CD4-positive, alpha-beta T cell treated with Interleukin-17A for 4 hours (primary cell): ENCODE measurements at regions not wholly inside any gene's neighbourhood (a gene's known extent, or its start where the extent isn't known, plus 50 kb on each side); places are given as distances from the start of the nearest gene placed in this dataset.

Source experiments
- DNase-seq: peaks from one replicate; pipeline ENCODE4 v3.0.0-alpha.2; 2020; ENCODE audit warnings: mixed read lengths

DNA sequence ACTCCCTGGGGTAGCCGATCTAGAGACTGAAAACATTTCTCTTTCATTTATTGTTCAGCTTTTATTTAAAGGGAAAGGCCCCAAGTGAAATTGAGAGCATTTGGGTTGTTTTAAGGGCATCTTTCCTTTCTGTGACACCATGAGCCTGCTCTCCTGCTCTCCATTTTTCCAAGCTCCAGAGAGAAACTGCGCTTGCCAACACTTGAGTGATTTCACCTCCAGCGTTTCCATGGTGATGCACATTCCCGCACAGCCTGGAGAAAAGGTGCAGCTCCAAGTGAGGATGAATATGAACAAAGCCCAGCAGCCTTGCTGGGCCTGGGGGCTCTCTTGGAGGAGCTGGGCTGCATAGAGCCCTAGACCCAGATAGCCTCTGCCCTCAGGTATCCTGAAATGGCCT is 159.2 kb upstream of the PPP2R3A start:
- DNase-seq, result no peak

DNA sequence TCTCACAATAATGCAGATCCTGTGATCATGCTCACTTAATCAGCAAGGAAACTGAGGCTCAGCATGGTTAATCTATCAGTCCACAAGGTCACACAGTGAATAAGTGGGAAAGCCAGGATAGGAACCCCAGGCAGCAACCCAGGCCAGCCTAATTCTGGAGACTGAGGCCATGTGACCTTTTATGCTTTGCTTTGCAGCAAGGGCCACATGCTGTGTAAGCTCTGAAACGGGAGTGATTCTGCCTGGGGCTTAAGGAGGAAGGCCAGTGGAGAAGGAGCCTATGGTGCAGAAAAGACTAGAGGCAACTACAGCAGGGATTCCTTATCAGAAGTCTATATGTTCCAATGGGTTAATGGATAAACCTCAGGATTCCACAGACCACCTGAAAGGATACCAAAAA is 157.6 kb upstream of the PPP2R3A start:
- DNase-seq, result no peak

DNA sequence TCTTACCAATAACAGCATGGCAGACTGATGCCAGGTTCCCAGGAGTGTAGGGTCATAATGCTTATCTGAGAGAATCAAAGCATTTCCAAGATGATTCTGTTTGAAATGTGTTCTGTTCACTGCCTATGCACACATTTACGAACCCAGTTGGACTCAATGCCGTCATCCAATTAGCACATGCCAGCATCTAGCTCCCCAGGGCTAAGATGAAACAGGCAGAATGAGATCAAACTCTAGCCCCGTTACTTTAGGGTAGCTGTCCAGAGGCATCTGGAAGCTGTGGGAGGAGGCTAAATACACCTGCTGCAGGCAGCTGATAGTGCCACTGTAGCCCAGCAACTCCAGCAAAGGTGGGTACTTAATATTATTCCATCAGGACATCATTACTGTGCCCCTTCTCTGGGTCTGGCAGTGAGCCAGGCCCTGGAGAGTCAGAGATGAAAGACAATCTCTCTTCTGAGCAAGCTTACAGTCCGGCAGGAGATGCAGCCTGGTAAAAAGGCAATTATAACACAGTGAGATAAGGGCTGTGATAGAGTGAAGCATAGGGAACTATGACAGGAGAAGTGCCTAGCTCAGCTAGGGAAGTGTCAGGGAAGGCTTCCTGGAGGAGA is 156.4 kb upstream of the PPP2R3A start:
- DNase-seq, result no peak

DNA sequence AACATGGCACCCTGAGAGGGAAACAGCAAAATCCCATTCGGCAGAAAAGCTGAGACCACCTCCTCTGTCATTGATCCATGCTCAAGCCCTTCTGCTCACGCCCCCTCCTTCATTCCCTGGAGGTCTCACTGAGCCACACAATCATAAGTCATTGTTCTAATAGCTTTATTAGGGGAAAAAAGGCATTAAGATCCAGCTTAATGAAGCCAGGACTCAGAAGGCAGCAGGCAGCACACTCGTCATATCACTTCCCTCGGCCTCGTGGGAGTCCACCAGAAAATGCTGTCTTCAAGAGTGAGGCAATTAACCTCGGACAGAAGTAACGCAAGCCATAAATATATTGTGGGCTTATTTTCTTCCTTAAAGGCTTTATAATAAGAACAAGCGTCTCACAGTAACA is 153.9 kb upstream of the PPP2R3A start:
- DNase-seq, result no peak

DNA sequence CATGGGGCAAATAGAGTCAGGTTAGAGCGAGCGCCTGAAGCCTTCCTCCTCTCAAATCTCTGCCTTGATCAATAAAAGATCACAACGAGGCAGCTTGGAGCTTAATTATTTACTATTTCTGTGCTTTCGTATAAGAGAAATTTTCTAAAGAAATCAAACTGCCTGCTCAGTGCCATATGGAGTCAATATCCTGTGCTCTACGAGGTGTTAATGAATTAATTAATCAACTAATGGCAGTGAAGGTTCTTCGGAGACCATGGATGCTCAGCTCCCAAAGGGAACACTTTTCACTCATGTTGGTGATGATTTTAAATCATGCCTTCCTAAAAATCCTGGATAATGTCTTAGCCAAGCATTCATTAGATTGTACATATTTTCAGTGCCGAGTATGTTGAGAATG is 153.5 kb upstream of the PPP2R3A start:
- no peak for DNase-seq

DNA sequence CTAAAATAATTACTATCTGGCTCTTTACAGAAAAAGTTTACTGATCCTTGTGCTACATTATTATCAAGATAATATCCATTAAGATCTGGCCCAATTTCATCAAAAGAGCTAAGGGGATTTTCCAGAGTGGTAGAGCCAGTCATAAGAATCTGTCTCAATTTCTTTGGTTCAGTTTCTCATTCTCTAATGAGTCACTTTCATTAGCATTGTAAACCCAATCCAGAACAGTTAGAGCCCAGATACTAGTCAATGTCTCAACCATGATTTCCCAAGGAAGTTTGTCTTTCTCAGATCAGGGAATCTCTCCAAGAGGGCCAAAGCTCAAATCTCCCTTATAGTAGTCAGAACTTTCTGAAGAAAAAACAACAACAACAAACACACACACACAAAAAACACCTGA is 131.1 kb upstream of the PPP2R3A start:
- DNase-seq, result no peak

DNA sequence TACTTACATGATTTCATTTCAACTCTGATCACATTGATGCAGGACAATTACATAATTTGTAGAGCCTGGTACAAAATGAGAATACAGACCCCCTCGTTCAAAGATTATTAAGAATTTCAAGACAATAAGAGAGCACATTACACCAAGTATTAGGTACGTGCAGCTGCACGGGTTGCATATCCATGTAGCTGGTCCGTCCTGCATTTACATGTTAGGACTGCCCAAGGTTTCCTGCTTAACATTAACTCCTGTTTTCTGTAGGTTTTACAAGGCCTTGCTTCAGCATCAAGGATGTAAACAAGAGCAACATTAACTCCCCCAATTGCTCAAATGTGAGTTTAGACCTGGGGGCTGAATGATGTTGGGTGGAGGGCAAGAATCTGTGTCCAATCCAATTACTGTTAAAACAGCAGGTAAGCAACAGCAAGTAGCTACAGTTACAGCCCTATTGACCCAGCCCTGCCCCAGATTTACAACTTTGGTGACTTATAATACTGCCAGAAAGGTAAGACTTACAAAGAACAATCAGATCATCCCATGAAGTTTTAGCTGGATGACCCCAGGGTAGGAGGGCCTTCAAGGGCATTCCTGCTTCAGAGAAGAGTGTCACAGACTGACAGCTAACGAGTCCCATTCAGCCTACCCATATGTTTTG is 127.4 kb upstream of the PPP2R3A start:
- no peak for DNase-seq

DNA sequence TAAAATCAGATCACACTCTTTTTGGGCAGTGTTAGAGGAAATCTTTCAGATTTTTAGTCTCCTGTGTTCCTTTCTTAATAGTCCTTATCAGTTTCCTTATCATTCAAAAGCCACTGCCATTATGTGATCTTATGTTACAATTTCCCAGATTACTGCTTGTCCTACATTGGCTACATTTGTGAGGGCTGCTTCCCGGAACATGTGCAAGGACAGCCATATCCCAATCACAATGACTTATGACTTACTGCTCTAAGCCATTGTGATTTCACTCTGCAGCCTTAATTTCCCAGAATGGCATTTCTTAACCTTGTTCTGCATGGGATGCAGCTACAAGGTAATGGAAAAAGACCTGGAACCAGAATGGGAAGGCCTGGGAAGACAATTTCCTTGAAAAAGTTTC is 125.1 kb upstream of the PPP2R3A start:
- DNase-seq, result no peak

DNA sequence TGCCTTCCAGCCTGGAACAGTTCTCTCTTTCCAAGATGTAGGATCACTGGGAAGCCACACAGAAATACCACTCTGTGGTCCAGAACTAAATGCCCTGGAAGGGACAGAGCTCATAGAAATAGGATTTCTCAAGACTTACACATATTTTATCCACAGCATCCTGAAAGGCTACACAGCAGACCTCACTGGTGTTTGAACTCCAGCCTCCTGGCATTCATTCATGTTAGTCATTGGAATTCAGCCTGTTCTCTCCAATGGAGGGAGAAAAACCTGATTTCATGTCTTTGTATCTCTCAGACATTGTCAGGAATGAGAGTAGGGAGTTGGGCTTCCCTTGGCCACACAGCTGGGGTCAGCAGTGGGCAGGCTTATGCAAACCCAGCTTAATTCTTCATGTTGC is 121.1 kb upstream of the PPP2R3A start:
- DNase-seq, result no peak

DNA sequence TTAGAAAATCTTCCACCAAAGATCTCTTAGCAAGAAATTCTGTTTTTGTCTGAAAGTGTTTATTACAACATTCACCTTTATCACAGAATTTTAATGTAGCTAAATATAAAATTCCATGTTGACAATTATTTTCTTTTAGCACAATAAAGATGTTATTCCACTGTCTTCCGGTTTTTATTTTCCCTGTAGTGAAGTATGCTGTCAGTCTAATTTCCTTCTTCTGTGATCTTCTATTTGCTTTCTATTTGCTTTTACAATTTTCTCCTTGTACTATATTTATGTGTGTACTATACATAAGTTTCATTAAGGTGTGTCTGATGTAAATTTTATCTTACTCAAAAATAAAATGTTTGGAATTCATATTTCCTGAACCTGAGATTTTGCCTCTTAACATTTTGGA is 117.5 kb upstream of the PPP2R3A start:
- no peak for DNase-seq

DNA sequence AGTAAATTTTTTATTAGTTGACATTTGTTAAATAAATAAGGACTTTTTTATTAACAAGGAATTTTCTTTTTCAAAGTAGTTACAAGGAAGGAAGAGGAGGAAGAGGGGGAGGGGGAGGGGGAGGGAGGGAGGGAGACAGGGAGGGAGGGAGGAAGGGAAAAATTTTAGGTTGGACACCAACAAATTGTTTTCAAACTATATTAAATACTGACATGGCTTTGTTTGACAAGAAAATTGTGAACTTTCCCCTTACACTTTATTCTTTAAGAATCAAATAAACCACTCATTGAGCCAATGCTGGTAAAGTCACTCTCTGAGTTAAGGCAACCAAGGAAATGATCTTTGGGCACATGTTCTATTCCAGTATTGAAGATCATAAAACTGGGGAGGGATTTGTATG is 115.7 kb upstream of the PPP2R3A start:
- DNase-seq, result no peak

DNA sequence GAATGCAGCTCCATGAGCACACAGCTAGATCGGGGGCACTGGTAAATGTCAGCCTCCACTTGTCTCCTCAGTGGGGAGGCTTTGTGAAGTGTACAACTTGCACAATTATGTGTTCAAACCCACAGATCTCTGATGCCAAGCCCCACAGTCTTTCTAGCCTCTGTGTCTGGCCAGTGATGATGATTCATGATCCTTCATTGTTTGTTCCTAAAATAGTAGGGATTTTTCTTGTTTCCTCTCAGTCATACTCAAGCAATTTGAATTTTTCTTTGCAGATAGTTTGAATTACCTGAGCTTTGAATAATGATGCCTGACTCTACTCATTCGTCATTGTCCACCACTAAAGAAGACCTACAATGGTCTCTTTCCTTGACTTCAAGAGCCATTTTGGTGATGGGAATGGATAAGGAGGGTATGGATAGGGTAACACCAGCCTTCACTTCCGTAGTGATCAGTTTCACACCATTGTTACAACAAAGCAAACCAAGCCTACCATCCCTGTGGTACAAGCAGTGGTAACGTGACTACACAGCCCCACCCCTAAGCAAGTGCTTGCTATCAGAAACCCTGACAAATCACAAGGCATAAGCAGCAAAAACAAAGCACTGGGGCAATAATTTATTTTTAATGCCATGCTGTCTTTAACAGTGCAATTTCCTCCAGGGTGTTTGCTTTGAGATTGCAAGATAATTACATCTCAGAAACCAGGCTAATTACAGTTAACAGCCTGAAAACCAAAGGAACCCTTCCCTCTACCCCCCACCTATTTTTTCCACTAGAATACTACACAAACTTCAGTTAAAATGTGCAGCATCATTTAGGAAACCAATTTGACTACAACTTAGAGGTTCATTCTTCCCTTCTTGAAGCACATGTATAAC is 114.1 kb upstream of the PPP2R3A start:
- no peak for DNase-seq

DNA sequence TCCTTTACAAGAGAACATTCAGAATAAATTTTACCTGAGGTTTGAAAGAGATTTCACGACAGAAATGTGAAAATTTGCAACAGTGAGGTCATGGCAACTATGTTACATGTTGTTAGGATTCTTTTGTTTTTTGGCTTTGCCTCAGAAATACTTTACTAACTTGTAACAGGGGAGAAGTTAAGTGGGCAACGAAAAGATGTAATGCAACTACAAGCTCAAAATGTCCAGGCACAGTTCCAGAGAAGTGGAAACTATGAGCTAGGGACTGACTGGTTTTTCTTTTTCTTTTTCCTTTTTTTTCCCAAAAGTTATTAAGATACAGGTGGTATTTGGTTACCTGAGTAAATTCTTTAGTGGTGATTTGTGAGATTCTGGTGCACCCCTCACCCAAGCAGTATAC is 111.5 kb upstream of the PPP2R3A start:
- DNase-seq, result no peak

DNA sequence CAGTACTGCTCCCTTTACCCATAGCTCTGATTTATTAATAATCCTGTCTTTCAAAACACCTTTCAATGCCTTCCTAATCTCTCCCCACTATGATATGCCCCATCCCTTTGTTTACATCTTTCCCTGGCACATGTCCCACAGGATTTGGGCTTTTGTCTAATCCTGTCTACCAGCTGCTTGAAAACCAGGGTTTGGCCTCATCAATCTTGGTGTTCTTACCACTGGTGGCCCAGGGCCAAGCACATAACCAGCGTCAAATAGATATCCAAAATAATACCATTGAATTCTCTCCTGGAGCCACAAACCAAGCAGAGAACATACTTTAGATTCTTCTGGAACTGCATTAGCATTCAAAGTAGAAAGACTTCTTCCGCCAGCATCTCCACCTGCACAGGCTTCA is 104.8 kb upstream of the PPP2R3A start:
- no peak for DNase-seq

DNA sequence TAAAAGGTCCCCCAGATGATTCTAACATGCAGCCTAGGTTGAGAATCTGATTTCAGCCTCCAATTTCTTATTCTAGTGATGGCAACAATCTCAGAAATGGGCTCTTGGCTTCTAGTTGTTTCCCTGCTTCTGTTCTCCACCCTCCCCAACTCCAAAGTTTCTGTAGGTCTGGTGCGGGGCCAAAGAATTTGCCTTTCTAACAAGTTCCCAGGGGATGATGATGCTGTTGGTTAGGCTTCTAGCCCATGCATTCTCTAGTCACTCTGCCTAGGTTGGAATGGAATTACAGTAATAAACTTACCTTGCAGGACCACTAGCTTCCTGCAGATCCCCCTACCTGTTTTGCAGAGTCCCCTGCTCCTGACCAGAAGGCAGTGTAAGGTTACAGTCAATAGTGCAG is 103.2 kb upstream of the PPP2R3A start:
- DNase-seq, result no peak

DNA sequence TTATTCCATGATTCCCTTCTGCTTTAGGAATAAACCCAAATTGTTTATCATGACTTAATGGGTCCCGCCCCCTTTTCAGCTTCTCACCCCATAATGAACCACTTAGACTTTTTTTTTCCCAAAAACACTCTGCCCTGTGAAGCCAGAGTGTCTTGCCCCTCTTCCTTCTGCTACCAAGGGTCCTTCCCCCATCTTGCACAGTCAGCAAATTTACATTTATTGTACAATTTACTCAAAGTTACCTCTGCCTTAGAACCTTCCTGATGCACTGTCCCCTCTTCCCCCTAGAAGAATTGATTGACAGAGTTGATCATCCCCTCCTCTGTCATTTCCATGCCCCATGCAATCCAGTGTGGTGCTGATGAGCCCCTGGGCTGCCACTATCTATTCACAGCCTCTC is 101.5 kb upstream of the PPP2R3A start:
- no peak for DNase-seq

DNA sequence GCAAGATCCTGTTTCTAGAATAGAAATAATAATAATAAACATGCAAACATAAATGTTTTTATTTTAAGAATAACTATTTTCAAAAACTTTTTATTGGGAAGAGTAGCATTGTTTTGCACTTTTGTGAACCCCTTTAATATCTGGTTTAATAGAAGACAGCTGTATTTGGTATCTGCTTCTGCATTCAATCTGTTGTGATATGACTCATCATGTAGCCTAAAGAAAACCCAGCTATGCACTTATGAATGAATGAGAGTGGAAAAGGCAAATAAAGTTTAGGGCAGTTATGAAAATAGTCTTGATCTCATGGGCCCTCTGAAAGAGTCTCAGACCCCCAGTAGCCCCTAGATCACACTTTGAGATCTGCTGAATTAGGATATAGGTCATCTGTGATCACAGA is 100.4 kb upstream of the PPP2R3A start:
- no peak for DNase-seq

DNA sequence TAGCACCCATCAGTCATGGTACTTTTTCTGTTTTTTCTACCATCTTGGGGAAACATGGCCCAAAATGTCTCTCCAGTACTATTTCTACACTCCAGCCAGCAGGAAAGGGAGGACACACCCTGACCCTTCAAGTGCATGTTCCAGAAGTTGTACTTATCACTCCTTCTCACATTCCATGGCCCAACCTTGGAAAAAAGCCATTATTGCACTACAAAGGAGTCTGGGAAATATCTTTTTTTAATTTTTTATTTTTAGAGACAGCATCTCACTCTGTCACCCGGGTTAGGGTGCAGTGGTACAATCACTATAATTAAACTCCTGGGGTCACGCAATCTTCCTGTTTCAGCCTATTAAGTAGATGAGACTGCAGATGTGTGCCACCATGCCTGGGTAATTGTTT is 100.0 kb upstream of the PPP2R3A start:
- no peak for DNase-seq

DNA sequence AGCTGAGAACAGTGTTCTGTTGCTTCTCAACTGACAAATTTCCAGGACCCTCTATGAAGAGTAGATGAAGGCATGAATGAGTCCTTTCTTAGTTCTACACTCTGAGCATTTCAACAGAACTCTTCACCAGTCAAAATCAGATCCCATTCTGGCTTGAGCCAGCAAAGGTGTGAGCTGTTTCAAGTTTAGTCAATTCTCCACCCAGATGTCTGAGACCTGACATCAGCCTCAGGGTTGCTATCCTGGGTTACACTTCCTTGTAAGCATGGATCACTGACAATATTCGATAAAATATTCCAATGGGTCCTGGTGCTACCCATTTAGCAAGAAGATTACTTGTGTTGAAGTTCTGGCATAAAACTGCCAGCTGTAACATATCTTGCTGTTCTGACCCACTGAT is 97.6 kb upstream of the PPP2R3A start:
- no peak for DNase-seq

DNA sequence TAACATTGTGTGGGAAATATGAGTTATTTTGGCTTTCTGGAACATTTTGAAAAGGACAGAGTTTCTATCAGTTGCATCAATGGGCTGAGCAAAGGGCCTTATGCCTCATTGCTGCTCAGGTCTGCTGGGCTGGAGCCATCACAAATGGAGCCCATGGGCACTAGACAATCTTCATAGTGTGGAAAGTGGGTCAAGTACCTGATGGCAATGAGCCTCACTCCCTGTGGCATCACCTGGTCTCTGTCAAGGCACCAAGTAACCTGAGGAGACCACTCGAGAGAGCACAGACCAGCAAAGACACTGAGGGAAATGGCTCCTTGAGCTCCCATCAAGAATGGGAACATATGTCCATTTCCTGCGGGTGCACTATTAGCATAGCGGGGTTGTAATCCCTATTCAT is 96.7 kb upstream of the PPP2R3A start:
- no peak for DNase-seq

DNA sequence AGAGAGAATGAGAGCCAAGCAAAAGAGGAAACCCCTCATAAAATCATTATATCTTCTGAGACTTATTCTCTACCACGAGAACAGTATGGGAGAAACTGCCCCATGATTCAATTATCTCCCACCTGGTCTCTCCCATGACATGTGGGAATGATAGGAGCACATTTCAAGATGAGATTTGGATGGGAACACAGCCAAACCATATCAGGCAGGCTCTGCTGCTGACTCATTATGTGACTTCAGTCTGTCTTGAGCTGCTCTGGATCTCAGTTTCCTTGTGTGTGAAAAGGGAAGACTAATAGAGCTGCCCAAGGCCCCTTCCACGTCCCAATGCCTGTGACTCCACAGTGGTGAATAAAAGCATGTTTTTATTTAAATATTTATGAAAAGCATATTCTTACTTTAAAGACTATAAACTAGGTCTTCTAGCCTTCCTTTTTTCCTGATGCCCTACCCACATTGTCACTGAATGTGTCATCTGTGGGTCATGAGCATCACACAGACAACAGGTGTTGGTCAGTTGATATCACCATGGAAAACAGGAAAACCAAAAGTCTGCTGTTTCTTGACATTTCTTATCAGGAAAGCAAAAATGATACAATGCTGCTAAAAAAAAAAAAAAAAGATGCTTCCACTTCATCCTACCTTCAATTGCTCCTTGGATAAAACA is 96.0 kb upstream of the PPP2R3A start:
- no peak for DNase-seq

DNA sequence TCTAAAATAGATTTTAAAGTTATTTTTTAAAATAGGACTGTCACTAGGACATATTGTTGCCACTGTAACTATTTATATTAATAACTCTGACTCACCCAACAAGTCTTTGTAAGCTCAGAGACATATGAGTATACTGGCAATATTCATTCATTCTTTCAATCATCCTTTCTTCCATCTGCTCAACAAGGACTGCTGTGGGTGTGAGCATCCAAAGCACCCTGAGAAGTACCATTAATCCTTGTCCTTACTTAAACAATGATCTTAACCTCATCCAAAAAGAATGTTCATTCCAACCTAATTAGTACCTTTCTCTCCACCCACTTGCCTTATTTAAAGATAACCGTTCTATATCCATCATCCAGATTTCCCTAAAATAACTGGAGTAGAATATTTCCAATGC is 94.2 kb upstream of the PPP2R3A start:
- no peak for DNase-seq

DNA sequence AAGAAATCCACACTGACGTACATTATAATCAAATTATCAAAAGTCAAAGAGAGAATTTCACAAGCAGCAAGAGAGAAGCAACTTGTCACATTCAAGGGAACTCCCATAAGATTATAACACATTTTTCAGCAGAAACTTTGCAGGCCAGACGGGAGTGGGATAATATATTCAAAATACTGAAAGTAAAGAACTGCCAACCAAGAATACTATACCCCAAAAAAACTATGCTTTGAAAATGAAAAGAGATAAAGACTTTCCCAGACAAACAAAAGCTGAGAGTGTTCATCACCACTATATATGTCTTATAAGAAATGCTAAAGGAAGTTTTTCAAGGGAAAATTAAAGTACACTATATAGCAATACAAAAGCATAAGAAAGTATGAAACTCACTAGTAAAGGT is 91.5 kb upstream of the PPP2R3A start:
- DNase-seq, result no peak

DNA sequence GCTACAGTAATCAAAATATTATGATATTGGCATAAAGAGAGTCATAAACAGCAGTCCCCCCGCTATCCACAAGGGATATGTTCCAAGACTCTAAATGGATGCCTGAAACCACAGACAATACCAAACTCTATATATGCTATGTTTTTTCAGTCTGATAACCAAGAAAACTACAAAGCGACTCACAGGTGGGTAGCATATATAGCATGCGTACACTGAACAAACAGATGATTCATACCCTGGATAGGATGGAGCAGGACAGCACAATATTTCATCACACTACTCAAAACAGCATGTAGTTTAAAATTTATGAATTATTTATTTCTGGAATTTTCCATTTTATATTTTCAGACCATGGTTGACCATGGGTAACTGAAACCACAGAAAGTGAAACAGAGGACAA is 87.0 kb upstream of the PPP2R3A start:
- no peak for DNase-seq
